OCI-LY3 (cell line): ENCODE measurements at regions not wholly inside any gene's neighbourhood (a gene's known extent, or its start where the extent isn't known, plus 50 kb on each side); places are given as distances from the start of the nearest gene placed in this dataset.
"Not testable (repeated sequence)": the region's sequence is repeated elsewhere in the genome, so short reads cannot be mapped to it uniquely, and the experiment has no call there.

ENCODE experiments used
- CTCF ChIP-seq: fragments of 200-600, 300-600 bp; sonication (generic); IDR thresholded peaks from 2 replicates; pipeline ENCODE4 v1.5.1; 2014; ENCODE audit warnings: antibody characterized with exemption, low read length, low read depth
- EZH2phosphoT487 ChIP-seq: fragments of 200-600 bp; shearing (Covaris generic); IDR thresholded peaks from 2 replicates; pipeline ENCODE4 v1.6.1; 2018; ENCODE audit warnings: antibody characterized with exemption, mixed run types, low read depth

- TF ChIP-seq CTCF, EZH2phosphoT487: not testable (repeated sequence)
Observed at GRCh38 chr2:239730567-239730882, 294.6 kb downstream of the NDUFA10 start.
